HS-5 (cell line): ENCODE measurements at regions not wholly inside any gene's neighbourhood (a gene's known extent, or its start where the extent isn't known, plus 50 kb on each side); places are given as distances from the start of the nearest gene placed in this dataset.
"Not testable (repeated sequence)": the region's sequence is repeated elsewhere in the genome, so short reads cannot be mapped to it uniquely, and the experiment has no call there.

ENCODE experiments used
- DNase-seq: peaks from one replicate; pipeline ENCODE4 v3.0.0-alpha.2; 2012; ENCODE audit warnings: low read depth

GRCh38 chr3:177705976-177706823, 508.9 kb upstream of the TBL1XR1 start:
- no peak for DNase-seq

GRCh38 chr3:177709470-177709869, 512.2 kb upstream of the TBL1XR1 start:
- not testable (repeated sequence) for DNase-seq

- no peak for DNase-seq
These were observed 513.2 kb upstream of the TBL1XR1 start for GRCh38 chr3:177710506-177710905.

- DNase-seq: no peak
These were observed 514.4 kb upstream of the TBL1XR1 start for GRCh38 chr3:177711637-177712036.

- DNase-seq: no peak
These were observed 516.9 kb upstream of the TBL1XR1 start for GRCh38 chr3:177713928-177714900.

DNA sequence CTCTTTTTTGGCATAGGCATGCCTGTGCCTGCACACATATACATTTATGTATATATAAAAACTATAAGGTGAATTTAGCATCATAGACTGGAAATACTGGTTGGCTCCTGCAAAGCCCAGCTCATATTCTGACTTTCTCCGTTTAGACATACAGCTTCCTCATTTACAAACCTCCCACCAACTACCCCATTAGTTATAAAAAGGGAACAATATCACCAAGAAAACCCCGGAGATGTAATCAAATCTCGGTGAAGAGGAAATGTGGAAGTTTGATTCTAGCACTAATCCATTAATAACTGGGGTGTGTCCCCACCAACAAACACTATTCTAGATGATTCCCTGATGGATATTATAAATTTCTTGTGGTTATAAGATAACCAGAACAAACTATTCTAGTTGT, 517.7 kb upstream of the TBL1XR1 start:
- no peak for DNase-seq

DNA sequence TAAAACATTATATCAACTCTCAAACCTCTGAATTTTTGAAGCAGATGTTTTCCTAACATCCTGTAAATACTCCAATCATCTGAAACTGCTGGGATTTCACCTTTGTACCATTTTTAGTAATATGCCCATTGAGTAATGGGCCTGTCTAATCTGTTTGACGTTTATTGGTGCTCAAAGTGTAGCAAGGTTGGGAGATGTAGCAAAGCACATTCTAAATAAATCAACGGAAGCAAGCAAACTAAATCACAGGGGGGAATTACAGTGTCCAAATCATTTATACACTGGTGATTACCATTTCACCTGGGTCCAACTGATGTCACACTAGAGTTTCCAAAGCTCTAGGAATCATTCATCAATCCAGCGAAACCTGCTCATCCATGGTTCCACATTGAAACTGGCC, 518.7 kb upstream of the TBL1XR1 start:
- no peak for DNase-seq

GRCh38 chr3:177720927-177721326, 523.6 kb upstream of the TBL1XR1 start:
- not testable (repeated sequence) for DNase-seq

- no peak for DNase-seq
These were observed 524.8 kb upstream of the TBL1XR1 start for GRCh38 chr3:177721864-177722785.

DNA sequence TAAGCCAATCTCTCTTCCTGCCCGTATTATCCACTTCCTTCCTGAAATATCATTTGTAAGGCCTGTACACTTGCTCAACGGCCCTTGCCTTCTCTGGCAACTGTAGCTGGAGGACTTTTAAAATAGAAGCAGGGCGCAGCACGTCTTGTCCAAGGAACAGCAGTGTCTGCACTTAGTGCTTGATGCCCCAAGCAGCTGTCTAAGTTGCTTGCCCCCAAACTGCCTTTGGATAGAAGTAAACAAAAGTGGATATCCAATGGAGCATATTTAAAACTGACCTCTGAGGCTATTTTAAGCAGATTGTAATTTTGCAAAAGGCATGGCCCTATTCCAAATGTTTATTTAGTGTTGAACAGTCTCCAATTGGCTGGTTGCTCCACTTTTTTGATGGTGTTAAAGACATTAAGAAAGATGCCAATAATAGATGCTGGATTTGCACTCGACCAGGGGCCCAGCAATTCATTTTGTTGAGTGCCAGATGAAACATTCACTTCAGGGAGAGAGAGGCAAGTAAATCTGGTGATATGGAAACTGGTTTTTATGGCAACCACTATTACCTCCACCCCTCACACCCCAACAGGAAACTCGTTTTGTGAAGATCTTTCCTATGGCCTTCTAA, 526.8 kb upstream of the TBL1XR1 start:
- no peak for DNase-seq

DNA sequence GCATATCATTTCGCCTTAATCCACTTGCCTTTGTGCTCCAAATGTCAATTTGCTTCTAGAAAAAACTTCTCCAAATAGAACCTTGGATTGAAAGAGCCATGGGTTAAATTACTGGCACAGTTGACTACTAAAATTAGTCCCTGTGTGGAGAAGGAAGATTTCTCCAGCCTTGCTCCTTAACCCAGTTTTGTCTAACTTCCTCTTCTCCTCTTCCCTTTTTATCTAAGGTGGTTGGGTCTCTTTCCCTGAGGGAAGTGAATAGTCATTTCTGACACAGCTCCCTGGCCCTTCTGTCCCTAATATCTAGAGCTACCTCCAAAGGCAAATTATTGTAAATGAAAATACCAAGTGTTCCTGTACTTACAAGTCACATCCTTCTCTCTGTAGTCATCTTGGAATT, 527.9 kb upstream of the TBL1XR1 start:
- DNase-seq: no peak

- no peak for DNase-seq
These were observed 529.5 kb upstream of the TBL1XR1 start for GRCh38 chr3:177726807-177727206.

DNA sequence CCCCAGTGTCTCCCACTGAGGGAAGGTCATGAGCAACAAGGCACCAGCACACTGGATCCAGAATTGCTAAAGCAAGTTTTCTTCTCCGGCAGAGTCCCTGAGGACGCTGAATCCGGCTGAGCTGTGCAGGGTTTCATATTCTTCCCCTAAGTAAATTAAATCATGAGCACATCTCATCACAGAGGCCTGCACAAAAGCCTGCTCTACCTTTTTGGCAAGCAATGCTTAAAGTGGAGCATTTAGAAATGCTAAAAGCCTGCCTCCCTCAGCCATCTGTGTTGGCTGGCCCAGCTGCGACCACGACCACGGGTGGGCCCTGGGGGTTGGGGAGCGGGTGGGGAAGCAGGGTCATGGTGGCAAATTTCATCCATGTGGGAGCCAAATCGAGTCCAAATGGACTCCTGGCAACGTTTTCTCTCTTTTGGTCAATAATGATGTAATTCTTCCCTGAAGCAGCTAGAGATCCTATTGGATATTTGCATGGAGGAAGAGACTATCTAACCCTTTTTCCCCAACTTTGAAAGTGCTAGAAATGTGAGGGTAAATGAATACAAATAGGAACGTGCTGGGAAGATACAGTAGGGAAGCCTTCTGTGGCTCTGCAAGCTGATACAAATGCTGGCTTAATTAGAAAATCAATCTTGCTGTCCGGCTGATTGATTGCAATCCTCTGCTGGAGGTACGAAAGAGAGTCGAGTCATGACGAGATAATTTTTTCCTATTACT, 532.8 kb upstream of the TBL1XR1 start:
- no peak for DNase-seq

GRCh38 chr3:177730814-177731213, 533.5 kb upstream of the TBL1XR1 start:
- no peak for DNase-seq

GRCh38 chr3:177731644-177732268, 534.5 kb upstream of the TBL1XR1 start:
- DNase-seq: peak; percentile 37

DNA sequence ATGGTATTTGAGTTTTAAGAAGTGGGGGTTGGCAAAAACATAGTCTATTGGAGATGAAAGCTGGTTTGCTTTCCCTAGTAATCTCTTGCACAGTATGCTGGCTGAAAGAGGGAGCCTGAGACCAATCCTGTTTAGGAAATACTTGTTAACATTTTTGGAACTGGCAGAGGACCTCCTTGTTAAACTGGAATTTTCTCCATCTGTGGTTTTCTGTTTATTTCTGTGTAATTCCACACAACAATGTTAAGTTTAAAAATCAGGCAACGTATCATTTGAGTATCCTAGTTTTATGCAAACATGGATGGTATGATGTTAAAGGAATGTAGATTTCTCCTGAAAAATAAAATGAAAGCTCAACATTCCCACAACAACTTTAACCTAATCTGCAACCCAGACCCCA, 536.0 kb upstream of the TBL1XR1 start:
- DNase-seq: no peak

GRCh38 chr3:177733936-177734335, 536.7 kb upstream of the TBL1XR1 start:
- no peak for DNase-seq

GRCh38 chr3:177735431-177735830, 538.1 kb upstream of the TBL1XR1 start:
- no peak for DNase-seq

GRCh38 chr3:177739461-177739860, 542.2 kb upstream of the TBL1XR1 start:
- no peak for DNase-seq

GRCh38 chr3:177740254-177740653, 543.0 kb upstream of the TBL1XR1 start:
- DNase-seq: no peak
